HUES48 (cell line): ENCODE measurements at regions not wholly inside any gene's neighbourhood (a gene's known extent, or its start where the extent isn't known, plus 50 kb on each side); places are given as distances from the start of the nearest gene placed in this dataset.
"Not testable (repeated sequence)": the region's sequence is repeated elsewhere in the genome, so short reads cannot be mapped to it uniquely, and the experiment has no call there.

Source experiments
- H3K27ac ChIP-seq: one replicate; pipeline ENCODE4 v1.7.0; 2013; ENCODE audit warnings: low read depth, low read length, inconsistent platforms
- H3K27me3 ChIP-seq: 2 replicates; pipeline ENCODE4 v1.6.1; 2013; ENCODE audit warnings: mild to moderate bottlenecking, low read length; ENCODE audit not compliant: control insufficient read depth, insufficient read depth
- H3K36me3 ChIP-seq: 2 replicates; pipeline ENCODE4 v1.6.1; 2013; ENCODE audit warnings: low read length; ENCODE audit not compliant: control insufficient read depth, insufficient read depth
- H3K4me1 ChIP-seq: 2 replicates; pipeline ENCODE4 v1.6.1; 2013; ENCODE audit warnings: mild to moderate bottlenecking, low read length; ENCODE audit not compliant: control insufficient read depth, insufficient read depth
- H3K4me3 ChIP-seq: 2 replicates; pipeline ENCODE4 v1.5.1; 2013; ENCODE audit warnings: mild to moderate bottlenecking, low read depth, low read length
- H3K9ac ChIP-seq: 2 replicates; pipeline ENCODE4 v1.6.1; 2013; ENCODE audit warnings: mild to moderate bottlenecking, low read depth, low read length, moderate library complexity
- H3K9me3 ChIP-seq: 2 replicates; pipeline ENCODE4 v1.6.1; 2013; ENCODE audit warnings: low read length; ENCODE audit not compliant: control insufficient read depth, insufficient read depth

DNA sequence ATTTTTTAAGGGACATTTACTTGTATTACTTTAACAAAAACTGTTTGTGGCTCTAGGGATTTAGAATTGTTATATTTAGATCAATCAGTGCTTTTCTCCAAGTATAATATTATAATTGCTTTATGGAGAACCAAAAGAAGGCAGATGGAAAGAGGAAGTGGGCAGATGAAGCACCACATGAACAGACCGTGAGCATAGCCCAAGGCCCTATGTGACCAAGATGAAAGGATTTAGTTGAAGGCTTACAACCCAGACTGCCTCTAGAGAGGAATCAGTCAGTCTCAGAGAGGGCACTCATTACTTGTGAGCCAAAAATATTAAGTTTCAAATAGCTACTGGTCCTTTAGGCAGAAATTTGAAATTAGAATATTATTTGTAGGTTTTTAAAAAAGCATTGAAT lies 102.3 kb upstream of the IMPG1 start:
- H3K9me3 ChIP-seq: no peaks in the 10 kb centered on the region
- no peak overlapping the region for H3K27ac ChIP-seq

DNA sequence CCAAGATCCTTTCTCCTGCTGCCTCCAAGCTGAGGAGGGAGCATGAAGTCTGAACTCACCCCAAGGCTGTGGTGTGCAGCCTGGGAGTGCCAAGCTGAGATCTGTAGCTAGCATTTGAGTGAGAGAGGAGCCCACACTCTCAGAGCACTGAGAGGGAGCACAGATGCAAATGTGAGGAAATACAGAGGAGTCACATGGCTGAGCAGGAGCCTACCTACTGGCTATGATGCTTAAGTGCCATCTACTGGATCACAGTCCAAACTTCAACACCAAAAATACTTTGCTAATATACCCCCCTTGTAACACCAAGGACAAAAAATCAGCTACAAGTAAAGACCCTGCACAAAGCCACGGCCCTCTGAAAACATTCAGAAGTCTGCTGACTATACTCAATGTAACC lies 94.4 kb upstream of the IMPG1 start:
- Histone ChIP-seq H3K27me3 (no peaks in the 10 kb centered on the region), H3K9ac (no peak overlapping the region), H3K36me3 (no peaks in the 10 kb centered on the region), H3K4me3 (no peak overlapping the region), H3K4me1 (no peaks in the 10 kb centered on the region), H3K9me3 (peaks cover 4% of the 10 kb centered on the region), H3K27ac (no peak overlapping the region)

More for the DNA sequence above, 102.3 kb upstream of the IMPG1 start:
- no peak overlapping the region for H3K4me3 ChIP-seq
- H3K27me3 ChIP-seq: no peaks in the 10 kb centered on the region
- no peaks in the 10 kb centered on the region for H3K4me1 ChIP-seq
- no peaks in the 10 kb centered on the region for H3K36me3 ChIP-seq
- H3K9ac ChIP-seq: no peak overlapping the region

DNA sequence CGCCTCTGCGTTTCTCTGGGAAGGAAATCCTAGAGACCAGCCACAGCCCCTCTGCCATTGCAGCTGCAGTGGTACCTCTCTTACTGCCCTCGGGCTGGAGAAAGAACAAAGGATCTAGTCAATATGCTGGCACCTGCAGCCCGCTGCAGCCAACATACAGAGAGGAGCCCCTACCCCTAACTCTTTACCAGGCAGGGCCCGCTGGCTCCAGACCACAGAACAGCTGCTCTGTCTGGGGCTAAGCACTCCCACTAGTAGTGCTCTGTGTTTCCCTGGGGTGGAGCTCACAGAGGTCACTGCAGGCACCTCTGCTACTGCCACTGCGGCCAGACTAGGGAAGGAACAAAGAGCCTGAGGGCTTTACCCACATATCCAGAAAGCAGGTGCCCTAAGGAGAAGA lies 93.8 kb upstream of the IMPG1 start:
- Histone ChIP-seq H3K4me3 (no peak overlapping the region), H3K27me3 (no peaks in the 10 kb centered on the region), H3K9ac (no peak overlapping the region), H3K4me1 (no peaks in the 10 kb centered on the region), H3K36me3 (no peaks in the 10 kb centered on the region), H3K9me3 (peaks cover 4% of the 10 kb centered on the region), H3K27ac (no peak overlapping the region)

- H3K4me1 ChIP-seq: no peaks in the 10 kb centered on the region
- H3K4me3 ChIP-seq: no peak overlapping the region
- H3K27ac ChIP-seq: no peak overlapping the region
- H3K9ac ChIP-seq: no peak overlapping the region
- H3K36me3 ChIP-seq: no peaks in the 10 kb centered on the region
- H3K9me3 ChIP-seq: peaks cover 4% of the 10 kb centered on the region
- H3K27me3 ChIP-seq: no peaks in the 10 kb centered on the region
Measured at GRCh38 chr6:76165471-76166221, 93.2 kb upstream of the IMPG1 start.

- Histone ChIP-seq H3K36me3 (no peaks in the 10 kb centered on the region), H3K9ac (no peak overlapping the region), H3K27ac (no peak overlapping the region), H3K4me3 (no peak overlapping the region), H3K4me1 (no peaks in the 10 kb centered on the region), H3K27me3 (no peaks in the 10 kb centered on the region), H3K9me3 (peaks cover 11% of the 10 kb centered on the region)
Measured at GRCh38 chr6:76162811-76163210, 90.3 kb upstream of the IMPG1 start.

DNA sequence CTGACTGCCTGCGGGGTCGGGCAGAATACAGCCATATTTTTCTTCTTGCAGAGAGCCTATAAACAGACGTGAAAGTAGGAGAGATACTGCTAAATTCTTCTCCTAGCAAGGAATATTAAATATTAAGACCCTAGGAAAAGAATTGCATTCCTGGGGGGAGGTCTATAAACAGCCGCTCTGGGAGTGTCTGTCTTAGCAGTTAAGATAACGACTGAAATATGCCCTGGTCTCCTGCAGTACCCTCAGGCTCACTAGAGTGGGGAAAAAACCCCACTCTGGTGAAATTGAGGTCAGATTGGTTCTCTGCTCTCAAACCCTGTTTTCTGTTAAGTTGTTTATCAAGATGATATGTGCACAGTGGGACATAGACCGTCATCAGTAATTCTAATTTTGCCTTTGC lies 85.3 kb upstream of the IMPG1 start:
- H3K9ac ChIP-seq, H3K4me3 ChIP-seq, H3K27me3 ChIP-seq, H3K9me3 ChIP-seq, H3K27ac ChIP-seq, H3K4me1 ChIP-seq, H3K36me3 ChIP-seq: not testable (repeated sequence)

DNA sequence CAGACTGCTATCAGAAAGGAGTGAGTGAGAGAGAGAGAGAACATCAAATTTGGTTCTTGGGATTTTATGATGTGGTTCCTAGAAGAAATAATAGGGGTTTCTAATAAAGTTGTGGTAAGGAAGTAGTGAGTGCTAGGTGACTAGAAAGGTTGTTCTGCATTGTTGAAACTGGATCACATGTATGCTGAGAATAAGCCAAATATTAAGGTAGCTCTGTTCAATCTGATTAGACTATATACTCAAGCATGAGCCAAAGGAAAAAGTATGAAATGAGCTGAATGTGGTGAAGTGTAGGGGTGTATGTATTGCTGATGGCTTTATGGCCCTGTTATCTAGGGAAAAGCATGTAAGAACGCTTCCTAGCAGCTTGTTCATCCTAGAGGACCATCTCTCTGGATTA lies 63.0 kb upstream of the IMPG1 start:
- H3K27ac ChIP-seq: no peak overlapping the region
- H3K4me1 ChIP-seq: no peaks in the 10 kb centered on the region
- no peak overlapping the region for H3K4me3 ChIP-seq
- H3K9ac ChIP-seq: no peak overlapping the region
- no peaks in the 10 kb centered on the region for H3K36me3 ChIP-seq
- no peaks in the 10 kb centered on the region for H3K27me3 ChIP-seq
- no peaks in the 10 kb centered on the region for H3K9me3 ChIP-seq

- no peaks in the 10 kb centered on the region for H3K9me3 ChIP-seq
- 0 out of 2 replicates have a peak, but pooled peaks cover under 1% of the 10 kb centered on the region for H3K27me3 ChIP-seq
- H3K9ac ChIP-seq: no peak overlapping the region
- no peak overlapping the region for H3K27ac ChIP-seq
- H3K4me3 ChIP-seq: no peak overlapping the region
- no peaks in the 10 kb centered on the region for H3K4me1 ChIP-seq
- no peaks in the 10 kb centered on the region for H3K36me3 ChIP-seq
Measured at GRCh38 chr6:76134651-76135050, 62.2 kb upstream of the IMPG1 start.

DNA sequence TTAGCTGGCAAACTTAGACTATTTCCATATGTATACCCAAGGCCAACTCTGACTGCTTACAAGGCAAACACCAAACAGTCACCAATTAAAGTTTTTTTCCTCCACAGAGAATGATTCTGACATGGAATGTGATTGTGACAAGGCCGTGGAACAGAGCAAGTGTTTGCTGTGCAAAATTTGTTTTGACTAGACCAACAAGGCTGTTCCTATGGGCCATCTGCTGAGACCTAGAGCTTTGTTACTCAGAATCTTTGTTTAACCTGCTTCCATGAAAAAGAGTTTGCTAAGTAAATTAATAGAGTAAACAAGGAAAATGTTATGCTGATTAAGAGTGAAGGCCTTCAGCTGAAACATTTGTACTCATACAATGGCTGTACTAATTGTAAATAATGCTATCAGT lies 51.6 kb upstream of the IMPG1 start:
- no peak overlapping the region for H3K4me3 ChIP-seq
- H3K27ac ChIP-seq: no peak overlapping the region

More for the DNA sequence above, 51.6 kb upstream of the IMPG1 start:
- H3K27me3 ChIP-seq: peaks cover 80% of the 10 kb centered on the region
- peaks cover 4% of the 10 kb centered on the region for H3K9me3 ChIP-seq
- no peaks in the 10 kb centered on the region for H3K36me3 ChIP-seq
- H3K4me1 ChIP-seq: peaks cover 32% of the 10 kb centered on the region
- H3K9ac ChIP-seq: no peak overlapping the region
